Fibroblast of skin of scalp (primary cell): ENCODE measurements at regions not wholly inside any gene's neighbourhood (a gene's known extent, or its start where the extent isn't known, plus 50 kb on each side); places are given as distances from the start of the nearest gene placed in this dataset.

Experiments used
- DNase-seq: peaks from one replicate; pipeline ENCODE4 v3.0.0-alpha.2; 2013

DNA sequence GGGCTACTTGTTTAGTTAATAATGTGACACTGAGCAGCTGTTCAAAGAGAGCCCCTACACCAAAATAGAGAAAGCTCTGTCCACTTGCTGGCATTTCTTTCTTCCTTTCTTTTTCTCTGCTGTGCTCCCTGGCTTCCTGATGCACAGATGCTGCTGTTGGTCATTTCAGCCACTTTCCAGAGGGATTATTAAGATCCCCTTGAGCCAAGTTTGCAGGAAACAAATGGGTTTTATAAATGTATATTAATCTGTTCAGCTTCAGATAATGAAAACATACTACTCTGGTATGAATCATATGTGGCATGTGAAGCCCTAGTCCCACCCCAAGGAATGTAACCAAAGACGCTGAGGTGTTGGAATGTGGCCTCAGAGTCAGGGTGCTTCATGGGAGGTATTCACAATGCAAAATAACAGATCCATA is 638.2 kb upstream of the FZD8 start:
- DNase-seq, result peak; percentile 66

DNA sequence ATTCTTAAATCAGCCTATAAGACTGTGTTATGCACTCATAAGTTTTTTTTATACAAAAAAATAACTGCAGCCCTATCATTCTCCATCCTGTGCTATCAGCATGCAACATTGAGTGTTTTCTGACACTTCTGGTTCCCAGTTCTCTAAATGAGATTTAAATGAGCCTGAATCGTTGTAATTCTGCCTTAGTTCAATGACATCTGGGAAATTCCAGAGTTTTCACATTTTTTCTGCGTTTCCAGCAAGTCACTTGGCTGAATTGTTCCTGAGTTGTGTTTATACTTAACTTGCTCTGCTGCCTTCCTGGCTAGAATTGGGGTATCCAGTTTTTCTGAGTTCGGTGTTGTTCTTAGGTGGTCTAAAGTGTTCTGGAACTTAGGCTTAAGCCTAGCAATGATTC is 636.1 kb upstream of the FZD8 start:
- DNase-seq, result no peak

DNA sequence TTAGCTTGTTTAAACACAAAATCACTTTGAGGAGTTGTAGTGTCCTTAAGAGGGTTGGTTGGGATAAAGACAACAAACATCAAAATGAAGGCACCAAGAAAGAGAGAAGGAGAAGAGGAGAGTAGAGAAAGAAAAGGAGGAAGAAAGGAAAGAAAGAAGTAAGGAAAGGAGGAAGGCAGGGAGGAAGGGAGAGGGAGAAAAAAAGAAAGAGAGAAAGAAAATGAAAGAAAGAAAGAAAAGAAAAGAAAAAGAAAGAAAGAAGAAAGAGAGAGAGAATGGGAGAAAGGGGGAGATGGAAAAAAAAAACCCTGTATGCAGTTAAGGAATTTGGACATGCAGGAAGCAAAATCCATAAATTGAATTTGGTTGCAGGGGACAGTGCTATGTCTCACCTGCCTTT is 635.4 kb upstream of the FZD8 start:
- no peak for DNase-seq

DNA sequence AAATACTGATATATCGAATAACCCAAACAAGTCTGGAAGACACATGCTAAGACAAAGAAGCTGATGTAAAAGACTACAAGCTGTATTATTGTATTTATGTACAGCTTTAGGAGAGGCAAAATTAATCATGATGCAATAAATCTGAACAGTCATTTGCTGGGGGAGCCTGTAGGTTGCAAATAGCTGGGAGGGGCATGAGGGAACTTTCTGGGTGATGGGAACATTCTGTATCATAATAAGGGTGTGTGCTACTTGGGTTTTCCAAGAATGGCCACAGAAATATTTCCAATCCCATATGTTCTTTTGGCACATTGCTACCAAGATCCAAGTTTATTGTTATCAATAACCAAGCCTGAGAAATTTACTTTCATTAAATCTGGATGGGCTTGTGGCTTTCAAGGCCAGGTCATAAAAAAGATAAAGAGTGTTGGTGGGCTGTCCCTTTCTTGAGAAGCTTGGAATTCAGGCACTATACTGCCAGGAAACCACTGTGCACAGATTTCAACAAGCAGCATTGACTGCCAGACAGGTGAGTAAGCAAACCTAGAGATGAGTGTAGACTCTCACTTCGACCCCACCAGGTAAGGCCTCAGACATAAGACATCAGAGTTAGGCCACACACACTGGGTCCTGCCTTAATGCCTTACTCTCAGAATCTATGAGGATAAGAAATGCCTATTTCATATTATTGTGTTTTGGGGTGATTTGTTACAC is 629.7 kb upstream of the FZD8 start:
- DNase-seq, result no peak

DNA sequence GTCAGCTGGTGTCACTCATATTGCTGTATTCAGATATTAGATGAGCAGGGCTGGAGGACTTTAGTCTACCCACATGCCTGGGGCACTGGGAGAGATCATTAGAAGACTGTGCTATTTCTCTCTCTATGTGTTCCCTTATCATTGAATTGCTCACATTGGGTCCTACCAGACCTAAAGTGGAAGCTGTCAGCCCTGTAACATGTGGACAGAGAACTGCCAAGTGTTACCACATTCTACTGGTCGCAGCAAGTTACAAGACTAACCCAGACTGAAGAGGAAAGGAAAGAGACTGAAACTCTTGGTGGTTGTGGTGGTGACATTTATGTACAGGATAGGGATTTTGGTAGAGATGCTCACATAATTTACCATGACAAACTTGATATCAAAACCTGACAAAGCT is 627.1 kb upstream of the FZD8 start:
- no peak for DNase-seq

DNA sequence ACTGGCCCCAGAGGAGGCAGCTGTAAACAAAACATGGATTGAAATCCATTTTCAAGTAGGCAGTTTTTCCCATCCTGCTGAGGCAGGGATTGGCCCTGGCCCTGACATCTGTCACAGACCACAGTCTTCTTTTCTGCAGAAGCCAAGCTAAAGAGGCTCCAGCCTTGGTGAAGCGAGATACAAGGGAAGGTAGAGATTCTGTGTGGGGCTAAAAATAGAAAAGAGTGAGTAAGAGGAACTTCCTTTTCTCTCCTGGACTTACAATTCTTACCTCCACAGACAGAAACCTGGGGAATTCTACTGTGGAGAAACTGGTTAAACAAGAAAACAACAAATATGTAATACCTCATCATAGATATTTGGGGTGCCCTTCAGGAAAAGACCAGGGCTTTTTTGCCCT is 624.8 kb upstream of the FZD8 start:
- DNase-seq, result no peak

DNA sequence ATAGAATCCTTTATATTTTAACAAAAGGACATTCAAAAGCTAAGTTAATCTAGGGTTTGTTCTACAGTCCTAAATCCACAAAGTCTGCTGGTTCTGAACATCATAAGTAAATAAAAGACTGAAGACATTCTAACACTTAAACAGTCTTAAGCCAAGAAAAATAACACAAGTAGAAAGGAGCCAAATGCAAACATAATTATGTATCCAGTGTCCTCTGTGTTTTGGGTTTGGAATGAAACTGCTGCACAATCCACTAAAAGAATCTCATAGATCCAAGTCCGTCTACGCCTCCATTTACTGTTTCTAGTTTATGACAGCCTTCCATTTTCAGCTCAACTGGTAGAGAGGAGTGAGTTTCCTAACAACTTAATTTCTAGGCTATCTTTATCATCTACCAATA is 623.6 kb upstream of the FZD8 start:
- no peak for DNase-seq

DNA sequence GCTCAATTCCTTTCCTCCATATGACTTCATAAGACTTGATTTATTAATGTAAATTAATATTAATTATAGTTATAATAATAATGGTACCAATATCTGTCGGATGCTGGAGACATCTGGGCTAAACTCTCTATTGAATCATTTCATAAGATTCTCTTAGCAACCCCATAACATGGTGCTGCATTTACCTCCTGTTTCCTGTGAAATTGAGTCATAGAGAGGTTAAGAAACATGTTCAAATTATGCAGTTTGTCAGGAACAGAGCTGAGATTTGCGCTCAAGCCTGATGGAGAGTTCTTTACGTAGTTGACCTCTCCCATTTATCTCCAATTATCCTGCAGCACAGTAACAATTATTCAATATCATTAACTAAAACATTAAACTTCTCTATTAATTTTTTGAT is 621.8 kb upstream of the FZD8 start:
- no peak for DNase-seq

DNA sequence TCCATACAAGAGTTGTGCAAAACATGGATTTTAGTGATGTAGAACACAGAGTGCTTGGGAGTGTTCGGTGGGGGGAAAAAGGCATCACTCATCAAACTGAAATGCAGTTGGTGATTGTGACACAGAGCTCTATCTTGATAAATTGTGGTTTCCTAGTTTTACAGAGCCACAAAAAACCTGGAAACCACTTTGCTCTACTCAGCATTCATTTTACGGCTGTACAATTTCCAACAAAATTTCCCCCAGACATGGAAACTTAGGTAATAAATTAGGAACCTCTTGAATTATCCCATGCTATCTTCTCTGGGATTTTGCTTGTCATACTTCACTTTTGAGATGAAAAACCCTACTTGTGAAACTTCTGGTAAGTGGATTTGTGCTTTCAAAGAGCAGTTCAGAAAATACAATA is 614.9 kb upstream of the FZD8 start:
- peak; percentile 29 for DNase-seq

DNA sequence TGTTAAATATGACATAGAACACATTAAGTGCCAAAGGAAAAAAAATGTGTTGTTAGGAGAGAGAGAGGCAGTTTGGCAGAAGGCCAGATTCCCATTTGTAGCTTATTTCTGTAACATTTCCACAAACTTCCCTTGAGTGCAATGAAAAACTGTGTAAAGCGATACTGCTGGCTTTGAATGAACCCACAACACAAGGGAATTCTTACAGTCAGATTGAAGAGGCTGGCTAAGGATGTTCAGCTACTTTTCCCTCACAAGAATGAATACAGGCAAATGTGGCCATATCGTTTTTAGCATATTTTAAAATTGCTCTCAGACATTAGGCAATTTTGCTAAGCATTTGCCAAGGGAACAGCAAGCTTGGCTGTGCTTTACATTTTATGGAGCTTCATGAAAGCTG is 614.1 kb upstream of the FZD8 start:
- DNase-seq, result peak; percentile 22

DNA sequence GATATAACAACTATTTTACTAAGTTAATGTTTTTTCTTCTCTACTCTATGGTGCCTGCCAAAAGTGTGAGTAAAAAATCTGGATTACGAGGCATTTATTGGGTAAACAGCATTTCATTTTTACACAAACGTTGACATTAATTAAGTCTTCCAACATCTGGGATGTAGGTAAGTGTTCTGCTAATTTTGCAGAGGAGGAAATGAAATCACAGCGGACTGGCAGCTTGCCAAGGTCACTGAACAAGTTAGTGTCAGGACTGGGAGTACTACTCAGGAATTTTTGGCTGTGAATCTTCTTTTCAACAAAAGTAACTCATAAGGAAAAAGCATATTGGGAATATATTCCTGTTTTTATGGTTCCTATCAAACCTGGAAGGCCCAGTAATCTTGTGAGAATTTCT is 612.1 kb upstream of the FZD8 start:
- no peak for DNase-seq

DNA sequence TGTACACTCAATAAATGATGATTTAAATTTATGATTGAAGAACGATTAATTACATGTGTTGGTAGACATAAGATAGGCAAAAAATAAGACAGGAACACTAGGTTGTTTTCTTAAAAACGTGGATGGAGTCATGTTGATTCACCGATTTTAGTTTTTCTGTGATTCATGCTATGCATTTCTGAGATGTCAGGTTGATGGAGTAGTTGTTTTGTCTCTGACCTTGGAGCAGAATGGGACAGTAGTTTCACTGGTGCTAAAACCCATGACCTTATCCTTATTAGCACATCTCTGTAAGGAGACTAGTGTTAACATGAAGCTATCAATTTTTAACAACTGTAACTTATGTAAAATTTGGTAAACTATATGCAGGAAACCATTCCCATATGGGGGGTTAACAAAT is 611.6 kb upstream of the FZD8 start:
- no peak for DNase-seq

DNA sequence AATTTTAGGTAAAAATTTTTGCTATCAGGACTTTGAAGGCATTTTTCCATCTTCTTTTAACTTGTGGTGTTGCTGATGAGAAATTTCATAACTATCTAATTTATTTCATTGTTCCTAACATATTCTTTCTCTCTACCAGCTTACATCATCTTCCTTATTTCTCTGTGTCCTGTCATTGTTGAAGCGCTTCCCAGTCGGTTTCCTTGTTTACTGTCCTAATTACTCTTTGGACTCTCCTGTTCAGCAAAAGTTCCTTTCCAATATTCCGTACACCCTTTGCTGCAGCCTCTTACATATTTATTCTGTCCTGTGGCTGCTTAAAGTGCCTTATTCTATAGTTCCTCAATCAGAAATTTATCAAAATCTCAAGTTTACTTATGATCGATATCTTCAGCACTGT is 609.0 kb upstream of the FZD8 start:
- no peak for DNase-seq

DNA sequence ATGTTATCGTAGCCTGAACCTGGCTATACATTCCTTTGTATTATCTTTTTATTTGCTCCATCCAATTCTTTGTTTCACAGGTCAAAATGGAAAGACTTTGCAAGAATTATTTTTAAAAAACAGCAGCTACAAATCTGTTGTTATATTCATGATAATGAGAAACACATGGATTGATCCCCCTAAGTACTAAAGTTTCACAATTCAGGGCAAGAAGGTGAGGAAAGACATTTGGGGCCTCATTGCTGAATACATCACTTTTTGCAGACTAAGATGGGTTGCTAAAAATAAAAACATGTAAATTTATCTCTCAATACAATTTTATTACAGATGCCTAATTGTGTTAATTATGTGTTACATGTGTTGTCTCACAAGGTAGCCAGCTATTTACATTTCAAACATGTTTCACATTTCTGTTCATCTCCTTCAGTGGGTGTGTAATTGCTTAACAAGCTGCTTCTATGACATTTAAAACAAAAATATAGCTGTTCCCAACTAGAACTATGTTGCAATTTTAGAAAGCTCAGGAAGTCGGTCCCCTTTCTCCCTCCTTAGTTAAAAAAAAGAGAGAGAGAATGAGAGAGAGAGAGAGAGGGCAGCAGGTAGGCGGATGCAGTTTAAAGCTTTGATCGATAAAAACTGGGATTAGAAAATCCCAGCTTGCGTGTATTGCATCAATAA is 606.3 kb upstream of the FZD8 start:
- no peak for DNase-seq

DNA sequence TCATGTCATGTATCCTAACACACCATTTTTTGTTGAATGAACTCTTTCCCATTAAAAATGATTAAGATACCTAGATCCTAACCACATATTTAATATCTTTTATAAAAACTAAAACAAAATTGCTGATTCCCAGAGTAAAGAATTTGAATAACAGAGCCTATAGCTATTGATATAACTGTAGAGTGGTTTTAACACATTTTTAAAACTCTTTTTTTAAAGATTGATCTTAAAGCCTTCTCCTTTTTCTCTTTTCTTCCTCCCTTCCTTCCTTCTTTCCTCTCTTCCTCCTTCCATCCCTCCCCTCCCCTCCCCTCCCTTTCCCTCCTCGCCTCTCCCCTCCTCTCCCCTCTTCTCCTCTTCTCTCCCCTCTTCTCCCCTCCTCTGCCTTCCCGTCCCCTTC is 605.4 kb upstream of the FZD8 start:
- no peak for DNase-seq

DNA sequence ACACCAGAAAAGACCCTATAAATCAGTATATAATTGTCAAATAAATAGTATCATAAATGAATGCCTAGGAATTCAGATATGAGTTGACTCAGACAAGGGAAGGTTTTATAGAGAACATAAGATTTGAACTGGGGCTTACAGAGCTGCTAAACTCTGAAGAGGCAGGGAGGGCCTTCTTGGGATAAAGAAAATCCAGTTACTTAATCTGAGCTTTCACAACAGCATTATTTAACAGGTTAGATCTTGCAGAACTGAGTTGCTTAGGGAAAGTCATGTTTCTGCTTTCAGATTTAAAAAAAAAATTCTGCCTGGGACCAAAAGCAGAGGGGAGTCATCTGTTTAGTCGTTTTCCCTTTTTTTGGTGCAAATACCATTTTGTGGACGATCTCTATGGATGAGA is 594.8 kb upstream of the FZD8 start:
- DNase-seq, result no peak

DNA sequence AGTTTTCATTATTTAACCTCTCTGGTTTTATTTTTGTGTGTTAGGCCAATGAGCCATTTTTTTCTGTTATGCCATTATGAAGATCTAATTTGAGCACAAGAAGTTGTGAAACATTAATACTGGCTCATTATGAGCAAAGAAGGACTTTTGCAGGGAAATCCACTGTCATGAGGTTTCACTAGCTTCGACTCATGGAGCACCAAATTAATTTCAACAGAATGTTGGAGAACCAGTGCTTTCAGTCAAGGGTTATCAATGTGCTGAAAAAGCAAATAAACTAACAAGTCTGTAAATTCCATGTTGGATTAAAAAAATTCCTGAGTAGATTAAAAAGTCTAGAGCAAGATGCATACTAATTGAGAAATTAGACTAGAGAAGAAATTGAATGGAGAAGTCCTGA is 594.2 kb upstream of the FZD8 start:
- no peak for DNase-seq

DNA sequence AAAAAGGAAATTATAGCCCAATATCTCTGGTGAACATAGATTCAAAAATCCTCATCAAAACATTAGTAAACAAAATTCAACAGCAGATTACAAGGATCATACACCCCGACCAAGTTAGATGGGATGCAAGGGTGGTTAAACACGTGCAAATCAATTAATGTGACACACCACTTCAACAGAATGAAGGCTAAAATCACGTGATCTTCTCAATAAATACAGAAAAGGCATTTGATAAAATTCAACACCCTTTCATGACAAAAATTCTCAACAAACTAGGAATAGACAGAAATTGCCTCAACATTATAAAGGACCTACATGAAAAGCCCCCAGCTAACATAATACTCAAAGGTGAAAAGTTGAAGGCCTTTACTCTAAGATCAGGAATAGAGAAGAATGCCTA is 590.8 kb upstream of the FZD8 start:
- no peak for DNase-seq

DNA sequence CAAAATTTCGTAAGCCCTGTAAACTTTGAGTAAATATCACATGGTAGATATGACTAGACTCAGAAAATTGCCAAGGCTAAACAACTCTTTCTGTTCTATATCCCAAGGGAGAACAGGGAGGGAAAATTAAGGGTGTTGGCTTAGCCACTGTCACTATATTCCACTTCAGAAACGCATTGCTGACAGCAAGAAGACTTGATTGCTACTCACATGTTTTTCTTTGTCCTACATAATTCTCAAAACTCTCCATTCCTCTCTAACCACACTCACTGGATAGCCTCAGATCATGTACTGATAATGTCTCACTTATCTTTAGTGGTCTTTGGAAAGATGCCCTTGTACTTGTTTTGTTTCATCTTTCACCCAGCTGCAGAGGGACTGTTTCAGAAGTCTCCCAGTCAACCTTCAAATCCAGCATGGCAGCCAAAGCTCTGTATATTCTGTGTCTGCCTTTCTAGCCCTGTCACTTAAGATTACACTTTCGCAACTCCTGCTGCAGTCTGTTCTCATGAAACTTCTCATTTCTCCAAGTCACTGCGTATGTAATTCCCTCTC is 582.4 kb upstream of the FZD8 start:
- DNase-seq, result peak; percentile 58

DNA sequence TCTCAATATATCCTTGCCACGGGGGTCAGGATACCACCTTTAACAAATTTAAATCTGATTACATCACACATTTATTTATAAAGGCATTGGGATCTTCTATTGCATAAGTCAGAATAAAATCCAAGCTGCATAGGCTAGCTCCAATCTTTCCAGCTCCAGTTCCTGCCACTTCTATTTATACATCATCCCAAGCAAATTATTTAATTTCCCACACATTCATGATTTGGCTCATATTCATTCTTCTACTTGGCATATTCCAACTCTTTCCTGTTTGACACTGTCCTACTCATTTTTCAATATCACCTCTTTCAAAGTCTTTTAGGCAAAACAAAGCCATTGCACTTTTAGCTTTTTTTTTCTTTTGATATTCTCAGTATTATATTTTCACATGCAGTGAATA is 579.0 kb upstream of the FZD8 start:
- no peak for DNase-seq

DNA sequence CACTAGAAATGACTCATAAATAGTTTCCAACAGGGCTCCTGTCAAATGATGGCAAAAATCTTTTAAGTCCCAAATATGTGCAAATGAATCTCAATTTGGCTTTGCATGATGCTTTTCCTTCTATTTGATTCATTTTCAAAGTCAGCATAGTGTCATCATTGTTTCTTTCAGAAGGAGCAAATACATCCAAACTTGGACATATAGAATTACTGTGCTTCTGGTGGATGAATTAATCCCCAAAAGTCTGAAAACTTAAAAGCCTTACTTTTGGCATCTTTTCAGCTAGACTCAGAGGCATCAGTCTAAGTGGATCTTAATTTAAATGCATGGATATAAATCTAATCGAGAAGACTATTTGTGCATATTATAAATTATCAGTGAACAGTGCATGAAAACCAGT is 578.1 kb upstream of the FZD8 start:
- no peak for DNase-seq

DNA sequence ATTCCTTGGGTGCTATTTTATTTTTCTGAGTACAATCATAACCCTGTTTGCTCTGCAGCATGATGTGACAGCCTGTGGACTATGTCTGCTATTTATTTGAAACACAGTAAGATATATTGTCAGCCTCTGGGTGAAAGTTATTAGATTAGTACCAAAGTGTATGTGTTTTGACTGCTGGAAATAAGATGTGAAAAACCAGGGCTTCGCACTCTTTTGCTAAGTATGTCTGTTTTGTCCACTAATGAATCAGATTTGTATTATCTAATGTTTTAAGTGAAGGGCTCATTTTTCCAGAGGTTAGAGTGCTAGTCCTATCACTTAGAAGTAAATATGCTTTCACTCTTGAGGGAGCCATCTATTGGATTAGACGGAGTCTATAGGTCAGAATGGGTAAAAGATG is 569.8 kb upstream of the FZD8 start:
- DNase-seq, result no peak

DNA sequence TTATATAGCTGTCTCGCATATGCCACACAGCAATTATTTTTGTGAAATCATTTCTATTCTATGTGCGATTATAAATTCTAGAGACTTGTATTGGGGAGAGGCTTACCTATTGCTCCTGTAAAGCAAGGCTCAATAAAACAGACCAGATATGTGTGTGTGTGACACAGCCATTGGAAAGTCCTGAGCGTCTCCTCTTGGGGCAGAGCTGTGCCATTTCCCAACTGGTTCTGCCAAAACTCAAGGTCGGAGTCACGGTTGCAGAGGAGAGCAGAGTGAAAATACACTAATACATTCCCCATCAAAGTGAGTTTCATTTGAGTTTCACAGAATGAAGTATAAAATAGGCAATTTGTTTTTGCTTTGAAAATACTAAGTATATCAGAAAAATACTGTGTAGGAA is 567.4 kb upstream of the FZD8 start:
- DNase-seq, result no peak

DNA sequence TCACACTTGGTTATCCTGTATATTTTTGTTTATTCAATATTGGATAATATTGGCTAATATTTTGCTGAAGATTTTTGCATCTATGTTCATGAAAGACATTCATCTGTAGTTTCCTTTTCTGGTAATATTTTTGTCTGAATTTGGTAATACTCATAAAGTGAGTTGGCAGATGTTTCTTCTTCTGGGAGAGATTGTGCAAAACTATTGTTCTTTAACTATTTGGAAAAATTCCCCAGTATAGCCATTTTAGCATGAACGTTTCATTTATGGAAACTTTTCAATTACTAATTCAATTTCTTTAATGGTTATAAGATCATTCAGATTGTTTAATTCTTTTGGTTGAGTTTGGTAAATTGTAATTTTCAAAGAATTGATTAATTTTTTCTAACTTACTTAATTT is 560.8 kb upstream of the FZD8 start:
- DNase-seq, result no peak

DNA sequence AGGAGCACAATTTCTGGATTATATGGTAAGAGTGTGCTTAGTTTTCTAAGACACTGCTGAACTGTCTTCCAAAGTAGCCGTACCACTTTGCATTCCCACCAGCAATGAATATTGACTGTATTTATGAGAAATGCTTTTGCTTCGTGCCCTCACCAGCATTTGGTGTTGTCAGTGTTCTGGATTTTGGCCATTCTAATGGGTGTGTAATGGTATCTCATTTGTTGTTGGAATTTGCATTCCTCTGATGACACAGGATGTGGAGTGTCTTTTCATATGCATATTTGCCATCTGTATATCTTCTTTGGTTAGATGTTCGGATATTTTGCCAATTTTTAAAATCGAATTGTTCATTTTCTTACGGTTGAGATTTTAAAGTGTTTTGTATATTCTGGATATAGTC is 558.5 kb upstream of the FZD8 start:
- DNase-seq, result no peak
